GM10266 (cell line): ENCODE measurements at regions not wholly inside any gene's neighbourhood (a gene's known extent, or its start where the extent isn't known, plus 50 kb on each side); places are given as distances from the start of the nearest gene placed in this dataset.

Experiments used
- DNase-seq: peaks from one replicate; pipeline ENCODE4 v3.0.0; 2012; ENCODE audit errors: extremely low spot score
- TF ChIP-seq, protein P1 (sequence below): IDR thresholded peaks from 2 replicates; pipeline ENCODE4 v1.5.1; 2012; ENCODE audit warnings: mild to moderate bottlenecking, low read depth; ENCODE audit not compliant: control insufficient read depth, insufficient read depth; ENCODE audit errors: missing control alignments

DNA sequence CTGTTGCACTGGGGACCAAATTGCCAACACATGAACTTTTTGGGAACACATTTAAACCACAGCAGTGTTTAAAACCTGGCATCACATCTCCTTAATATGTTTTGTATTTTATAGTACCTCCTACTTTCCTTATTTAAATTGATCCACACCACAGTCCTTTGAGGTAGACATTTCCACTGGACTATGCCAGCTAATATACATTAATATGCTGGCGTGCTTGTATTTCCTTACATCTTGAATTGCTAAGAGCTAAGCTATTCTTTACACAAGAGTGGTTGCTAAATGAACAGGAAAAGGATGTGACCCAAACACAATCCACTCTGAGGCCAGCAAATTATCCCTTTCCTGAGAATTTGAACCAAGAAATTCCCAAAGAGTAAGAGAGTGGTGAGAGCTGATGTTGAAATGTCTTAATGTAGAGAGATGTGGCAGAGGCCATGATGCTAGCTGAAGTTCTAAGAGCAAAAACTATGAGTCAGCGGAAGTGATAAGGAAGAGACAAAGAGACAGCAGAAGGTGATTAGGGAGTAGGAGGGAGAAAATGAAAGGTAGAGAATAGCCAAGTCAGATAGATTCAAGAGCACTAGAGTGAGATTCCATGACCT lies 131.2 kb downstream of the CD47 start:
- DNase-seq = no peak
- TF ChIP-seq, protein P1, sequence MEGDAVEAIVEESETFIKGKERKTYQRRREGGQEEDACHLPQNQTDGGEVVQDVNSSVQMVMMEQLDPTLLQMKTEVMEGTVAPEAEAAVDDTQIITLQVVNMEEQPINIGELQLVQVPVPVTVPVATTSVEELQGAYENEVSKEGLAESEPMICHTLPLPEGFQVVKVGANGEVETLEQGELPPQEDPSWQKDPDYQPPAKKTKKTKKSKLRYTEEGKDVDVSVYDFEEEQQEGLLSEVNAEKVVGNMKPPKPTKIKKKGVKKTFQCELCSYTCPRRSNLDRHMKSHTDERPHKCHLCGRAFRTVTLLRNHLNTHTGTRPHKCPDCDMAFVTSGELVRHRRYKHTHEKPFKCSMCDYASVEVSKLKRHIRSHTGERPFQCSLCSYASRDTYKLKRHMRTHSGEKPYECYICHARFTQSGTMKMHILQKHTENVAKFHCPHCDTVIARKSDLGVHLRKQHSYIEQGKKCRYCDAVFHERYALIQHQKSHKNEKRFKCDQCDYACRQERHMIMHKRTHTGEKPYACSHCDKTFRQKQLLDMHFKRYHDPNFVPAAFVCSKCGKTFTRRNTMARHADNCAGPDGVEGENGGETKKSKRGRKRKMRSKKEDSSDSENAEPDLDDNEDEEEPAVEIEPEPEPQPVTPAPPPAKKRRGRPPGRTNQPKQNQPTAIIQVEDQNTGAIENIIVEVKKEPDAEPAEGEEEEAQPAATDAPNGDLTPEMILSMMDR = no peak

DNA sequence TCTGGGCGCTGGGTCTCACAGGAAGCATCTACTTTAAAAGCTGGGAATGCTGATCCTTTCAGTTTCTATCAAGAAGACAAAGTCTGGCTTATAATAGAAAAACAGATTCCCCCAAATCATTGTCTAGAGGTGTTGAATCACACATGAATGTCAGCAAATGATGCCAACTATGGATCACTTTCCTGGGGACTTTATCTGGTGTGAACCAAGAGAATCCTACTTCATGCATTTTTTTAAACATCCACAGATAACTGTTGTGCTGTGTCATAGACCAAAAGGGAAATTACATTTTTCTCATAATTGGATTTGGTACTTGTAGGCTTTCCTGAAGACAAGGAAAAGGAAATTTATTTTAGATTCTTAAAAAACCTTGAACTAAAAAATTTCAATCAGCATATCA lies 132.7 kb downstream of the CD47 start:
- DNase-seq = no peak
- TF ChIP-seq, protein P1 = no peak

DNA sequence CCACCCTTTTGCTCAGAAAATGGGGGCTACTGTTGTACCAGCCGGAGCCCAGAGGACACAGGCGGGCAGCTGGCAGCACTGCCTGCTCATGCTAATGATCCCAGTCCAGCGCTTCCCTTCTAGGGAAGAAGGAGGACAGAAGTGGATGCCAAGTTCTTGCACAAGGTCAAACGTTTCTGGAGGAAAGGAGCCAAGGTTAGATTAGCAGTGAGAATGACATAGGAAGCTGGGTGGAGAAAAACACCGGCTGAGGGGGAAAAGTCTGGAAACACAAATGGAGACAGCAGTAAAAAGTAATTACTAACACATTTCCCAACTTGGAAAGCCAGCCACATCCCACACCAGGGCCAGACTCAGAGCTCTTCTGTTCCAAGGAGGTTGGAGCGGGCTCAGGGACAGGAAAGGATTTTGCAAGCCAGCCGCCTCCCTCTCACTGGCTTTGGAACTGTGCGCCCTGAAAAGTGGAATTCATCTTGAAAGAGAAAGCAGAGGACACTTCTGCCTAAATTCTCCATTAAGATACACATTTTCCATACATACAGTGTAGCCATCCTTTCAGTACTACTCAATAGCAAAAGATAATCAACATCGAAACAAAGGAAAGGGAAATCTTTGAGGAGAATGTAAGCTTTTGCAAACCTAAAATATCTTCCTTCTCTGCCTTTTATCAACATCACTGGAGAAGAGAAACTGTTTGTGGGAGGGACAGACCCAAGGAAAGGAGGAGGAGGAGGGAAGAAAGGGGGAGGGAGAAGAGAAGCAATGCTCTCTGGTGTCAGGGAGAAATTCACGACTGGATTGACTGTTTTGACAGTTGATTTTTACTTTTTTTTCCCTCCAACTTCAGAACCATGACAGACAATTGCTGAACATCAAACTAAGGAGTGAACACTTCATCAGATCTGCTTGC lies 133.6 kb downstream of the CD47 start:
- TF ChIP-seq, protein P1 = no peak
- DNase-seq = no peak

DNA sequence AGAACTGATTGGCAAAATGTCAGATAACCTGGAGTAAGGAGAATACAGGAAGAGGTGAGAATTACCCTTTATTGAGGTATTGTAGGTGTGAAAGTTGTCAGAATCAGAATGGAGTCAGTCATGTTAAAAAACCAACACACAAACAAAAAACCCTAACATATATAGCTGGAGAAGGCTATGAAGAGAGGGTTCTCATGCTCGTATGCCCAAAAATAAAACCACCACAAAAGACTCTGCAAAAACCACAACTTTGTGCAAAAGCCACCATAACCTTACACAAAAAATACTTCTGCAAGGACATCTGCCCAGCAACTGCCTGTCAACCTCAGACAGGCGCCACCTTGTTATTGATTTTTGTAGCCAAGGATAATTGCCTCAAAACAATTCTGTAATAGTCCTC lies 136.0 kb downstream of the CD47 start:
- TF ChIP-seq, protein P1 = no peak
- DNase-seq = no peak

DNA sequence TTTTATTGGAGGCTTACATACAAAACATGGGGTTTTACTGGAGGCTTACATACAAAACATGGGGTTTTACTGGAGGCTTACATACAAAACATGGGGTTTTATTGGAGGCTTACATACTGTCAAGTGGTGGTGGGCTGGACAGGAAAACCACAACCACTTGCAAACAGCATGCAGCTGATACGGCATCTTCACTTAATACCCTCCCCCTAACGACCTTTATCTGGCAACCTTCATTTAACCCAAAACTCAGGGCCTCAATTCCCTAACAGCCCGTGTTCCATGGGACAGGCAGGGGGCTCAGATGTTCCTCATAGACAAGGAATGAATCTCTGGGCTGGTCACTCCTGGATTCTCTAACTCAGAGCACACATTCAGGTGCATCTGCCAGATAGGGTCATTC lies 137.1 kb downstream of the CD47 start:
- DNase-seq = no peak

DNA sequence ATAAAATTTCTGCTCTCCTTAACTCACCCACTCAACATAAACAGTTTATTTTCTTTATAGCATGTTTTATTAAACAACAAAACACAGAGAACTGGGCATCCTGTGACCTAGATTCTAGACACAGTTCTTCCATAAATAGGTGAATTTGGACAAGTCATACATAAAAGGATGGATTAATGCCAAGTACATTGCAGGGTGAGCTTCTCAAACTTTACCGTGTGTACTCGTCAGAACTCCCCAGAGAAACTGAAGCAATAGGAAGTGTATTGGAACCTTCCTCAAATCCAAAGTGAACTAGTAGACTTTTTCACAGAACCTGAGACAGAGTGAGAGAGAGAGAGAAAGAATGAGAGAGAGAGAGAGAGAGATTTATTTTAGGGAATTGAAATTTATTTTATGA lies 139.7 kb downstream of the CD47 start:
- no peak for DNase-seq
- TF ChIP-seq, protein P1 = no peak

More for the DNA sequence above, 137.1 kb downstream of the CD47 start:
- TF ChIP-seq, protein P1 = no peak

DNA sequence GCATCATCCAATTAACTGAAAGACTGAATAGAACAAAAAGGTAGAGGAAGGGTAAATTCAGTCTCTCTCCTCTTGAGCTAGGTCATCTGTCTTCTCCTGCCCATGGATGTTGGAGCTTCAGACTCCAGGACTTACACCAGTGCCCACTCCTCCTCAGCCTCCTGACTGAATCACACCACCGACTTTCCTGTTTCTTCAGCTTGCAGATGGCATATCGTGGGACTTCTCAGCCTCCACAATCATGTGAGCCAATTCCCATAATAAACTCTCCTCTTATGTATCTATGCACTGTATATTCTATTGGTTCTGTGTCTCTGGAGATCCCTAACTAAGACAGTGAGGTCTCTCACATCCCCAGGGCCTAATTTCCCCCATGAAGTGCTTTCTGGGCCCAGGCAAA lies 140.4 kb downstream of the CD47 start:
- TF ChIP-seq, protein P1 = no peak
- DNase-seq = no peak
